ENCODE measurements at regions not wholly inside any gene's neighbourhood (a gene's known extent, or its start where the extent isn't known, plus 50 kb on each side); places are given as distances from the start of the nearest gene placed in this dataset.

DNA sequence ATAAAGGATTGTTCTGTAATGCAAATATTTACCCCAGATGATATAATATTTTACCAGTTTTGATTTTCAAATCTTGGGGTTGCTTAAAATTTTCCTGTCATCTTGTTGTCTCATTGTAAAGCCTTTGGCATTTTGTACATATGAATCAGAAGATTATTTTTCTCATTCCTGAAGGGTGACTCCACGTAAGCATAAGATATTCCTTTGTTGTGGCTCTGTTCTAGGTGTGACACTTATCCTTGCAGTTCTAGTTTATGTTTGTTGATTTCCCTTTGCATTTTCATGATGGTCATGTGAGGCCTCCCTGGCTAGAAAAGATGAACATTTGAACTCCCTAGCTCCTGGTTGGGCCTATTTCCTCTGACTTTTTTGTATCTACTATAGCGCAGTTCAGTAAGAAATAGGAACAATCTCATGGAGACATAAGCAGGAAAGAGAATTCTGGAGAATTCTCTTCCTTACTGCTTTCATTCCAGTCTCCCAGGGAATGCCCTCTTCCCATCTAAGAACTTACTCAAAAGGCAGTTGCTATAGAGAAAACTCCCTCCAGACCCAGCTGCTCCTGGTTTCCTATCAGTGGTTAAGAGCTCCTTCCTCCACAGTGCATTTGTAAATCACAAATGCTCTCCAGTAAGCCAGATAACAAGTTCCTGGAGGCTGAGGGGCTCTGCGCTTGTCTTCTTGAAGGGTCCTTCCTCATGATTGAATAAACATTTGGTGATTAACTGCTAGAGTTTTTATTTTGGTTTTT lies 124.7 kb downstream of the WNT5A start:
- H3K9ac ChIP-seq (ENCODE audit: insufficient read length) = no peak overlapping the region
- no peak overlapping the region for H3K27ac ChIP-seq
- H3K9me3 ChIP-seq (ENCODE audit: low read depth, low read length) = no peaks in the 10 kb centered on the region
- DNase-seq (ENCODE audit: low read depth, low spot score) = no peak
- no peaks in the 10 kb centered on the region for H3K36me3 ChIP-seq (ENCODE audit: insufficient read depth, low read length)
- no peak for TF ChIP-seq POLR2AphosphoS5 (IDR thresholded peaks at IDR 0.05; ENCODE audit: borderline replicate concordance, low read depth, low read length)
- no peak for TF ChIP-seq FOXP2 (optimal IDR thresholded peaks at IDR 0.05; ENCODE audit: control extremely low read depth, extremely low read length, insufficient read depth)
- no peak for TF ChIP-seq EZH2 (IDR thresholded peaks at IDR 0.05)
- no peak overlapping the region for H3K4me3 ChIP-seq

DNA sequence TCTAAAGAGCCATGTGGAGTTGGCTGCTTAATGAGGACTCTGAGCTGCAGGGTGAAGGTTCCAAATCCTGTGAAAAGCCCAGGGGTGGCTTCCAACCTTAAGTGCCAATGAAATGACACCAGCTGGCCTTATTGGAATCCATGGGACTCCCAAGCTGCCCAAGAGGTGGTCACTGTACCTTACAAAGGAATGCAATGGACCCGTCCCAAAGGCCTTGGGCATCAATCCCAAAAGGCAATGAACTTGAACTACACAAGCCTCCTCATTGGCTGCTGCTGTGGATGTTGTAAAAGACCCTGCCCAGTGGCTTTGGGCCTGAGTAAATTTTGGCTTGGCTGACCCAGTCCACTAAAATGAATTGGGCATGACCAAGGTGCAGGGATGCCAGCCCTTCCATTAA lies 129.3 kb downstream of the WNT5A start:
- no peak for TF ChIP-seq POLR2AphosphoS5 (IDR thresholded peaks at IDR 0.05; ENCODE audit: borderline replicate concordance, low read depth, low read length)
- TF ChIP-seq FOXP2 (optimal IDR thresholded peaks at IDR 0.05; ENCODE audit: control extremely low read depth, extremely low read length, insufficient read depth) = no peak
- no peak for TF ChIP-seq EZH2 (IDR thresholded peaks at IDR 0.05)
- Histone ChIP-seq H3K36me3 (ENCODE audit: insufficient read depth, low read length) (no peaks in the 10 kb centered on the region), H3K9me3 (ENCODE audit: low read depth, low read length) (no peaks in the 10 kb centered on the region), H3K9ac (ENCODE audit: insufficient read length) (no peak overlapping the region), H3K27ac (no peak overlapping the region), H3K4me3 (no peak overlapping the region)
- DNase-seq (ENCODE audit: low read depth, low spot score) = no peak

DNA sequence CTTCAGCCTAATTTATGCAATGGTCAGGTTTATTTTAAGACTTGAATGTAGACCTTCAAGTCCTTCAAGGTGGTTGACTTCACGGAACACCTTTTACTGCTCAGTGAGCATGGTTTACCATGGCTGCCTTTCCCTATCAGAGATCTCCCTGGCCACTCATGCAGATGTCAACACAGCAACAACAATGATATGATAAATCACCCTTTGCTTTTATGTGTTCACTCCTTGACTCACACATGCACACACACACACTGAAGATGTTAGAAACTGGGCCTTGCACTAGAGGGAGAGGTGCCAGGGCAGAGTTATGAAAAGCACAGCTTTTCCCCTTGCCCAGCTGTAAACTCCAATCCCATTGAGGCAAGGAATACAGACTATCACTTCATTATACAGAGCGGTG lies 134.4 kb downstream of the WNT5A start:
- no peak overlapping the region for H3K27ac ChIP-seq
- H3K9me3 ChIP-seq (ENCODE audit: low read depth, low read length) = no peaks in the 10 kb centered on the region
- TF ChIP-seq FOXP2 (optimal IDR thresholded peaks at IDR 0.05; ENCODE audit: control extremely low read depth, extremely low read length, insufficient read depth) (no peak), POLR2AphosphoS5 (IDR thresholded peaks at IDR 0.05; ENCODE audit: borderline replicate concordance, low read depth, low read length) (no peak), EZH2 (IDR thresholded peaks at IDR 0.05) (no peak)
- H3K9ac ChIP-seq (ENCODE audit: insufficient read length) = no peak overlapping the region
- no peak overlapping the region for H3K4me3 ChIP-seq
- H3K36me3 ChIP-seq (ENCODE audit: insufficient read depth, low read length) = no peaks in the 10 kb centered on the region
- no peak for DNase-seq (ENCODE audit: low read depth, low spot score)

DNA sequence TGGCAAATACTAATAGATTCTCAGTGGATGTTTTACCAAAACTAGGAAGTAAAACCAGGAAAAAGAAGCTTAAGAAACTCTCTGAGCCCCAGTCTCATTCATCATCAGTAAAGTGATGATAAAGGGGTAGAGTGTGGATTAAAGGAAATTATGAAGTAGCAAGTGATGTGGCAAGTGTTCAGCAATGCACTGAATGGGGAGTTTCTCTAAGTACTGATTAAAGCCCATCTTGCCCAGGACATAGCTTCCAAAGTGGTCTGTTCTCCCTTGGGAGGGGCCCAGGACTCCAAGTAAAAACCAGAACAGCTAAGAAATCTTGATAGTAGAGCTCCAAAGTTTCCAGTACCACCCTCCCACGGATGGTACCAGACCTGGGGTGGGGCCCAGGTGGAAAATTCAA lies 137.3 kb downstream of the WNT5A start:
- Histone ChIP-seq H3K36me3 (ENCODE audit: insufficient read depth, low read length) (no peaks in the 10 kb centered on the region), H3K27ac (no peak overlapping the region), H3K9me3 (ENCODE audit: low read depth, low read length) (no peaks in the 10 kb centered on the region), H3K9ac (ENCODE audit: insufficient read length) (no peak overlapping the region), H3K4me3 (no peak overlapping the region)
- TF ChIP-seq POLR2AphosphoS5 (IDR thresholded peaks at IDR 0.05; ENCODE audit: borderline replicate concordance, low read depth, low read length) (no peak), FOXP2 (optimal IDR thresholded peaks at IDR 0.05; ENCODE audit: control extremely low read depth, extremely low read length, insufficient read depth) (no peak), EZH2 (IDR thresholded peaks at IDR 0.05) (no peak)
- DNase-seq (ENCODE audit: low read depth, low spot score) = no peak

DNA sequence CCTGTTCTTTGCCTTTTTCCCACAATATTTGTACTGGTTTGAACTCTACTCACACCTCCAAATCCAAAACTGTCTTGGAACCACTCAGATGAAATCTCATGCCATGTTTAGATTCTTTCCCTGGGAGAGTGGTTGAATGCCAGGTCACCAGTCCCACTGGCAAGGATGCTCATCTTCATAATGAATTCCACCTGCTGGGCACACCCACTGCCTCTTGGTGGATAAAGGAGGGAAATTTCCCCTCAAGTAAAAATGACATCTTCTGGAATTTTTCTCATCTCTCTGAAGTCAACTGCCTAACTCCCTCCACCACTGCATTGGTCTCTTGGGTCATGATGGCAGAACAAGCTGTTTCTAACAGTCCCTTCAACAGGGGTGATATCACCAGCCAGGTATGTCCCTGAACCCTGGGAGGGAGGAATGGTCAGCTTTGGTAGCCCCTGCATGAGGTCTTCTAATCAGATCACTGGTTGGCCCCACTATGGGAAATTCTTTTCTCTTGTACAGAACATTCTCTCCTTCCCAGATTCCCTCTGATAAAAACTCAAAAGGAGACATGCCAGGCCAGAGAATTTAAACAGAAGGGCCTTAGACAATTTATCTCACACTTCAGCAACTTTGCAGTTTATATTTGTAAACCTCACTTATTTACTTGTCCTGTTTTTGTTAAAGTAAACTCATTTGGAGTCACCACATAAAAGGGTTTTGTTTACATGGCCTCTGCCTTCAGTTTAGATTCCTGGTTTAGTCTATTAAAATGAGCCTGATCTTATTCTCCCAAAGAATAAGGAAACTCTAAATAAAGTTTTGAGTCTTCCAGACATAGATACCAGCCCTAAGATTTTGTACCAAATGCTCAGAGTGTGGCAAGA lies 143.4 kb downstream of the WNT5A start:
- TF ChIP-seq FOXP2 (optimal IDR thresholded peaks at IDR 0.05; ENCODE audit: control extremely low read depth, extremely low read length, insufficient read depth) (no peak), EZH2 (IDR thresholded peaks at IDR 0.05) (no peak), POLR2AphosphoS5 (IDR thresholded peaks at IDR 0.05; ENCODE audit: borderline replicate concordance, low read depth, low read length) (no peak)
- no peak overlapping the region for H3K27ac ChIP-seq
- H3K9ac ChIP-seq (ENCODE audit: insufficient read length) = no peak overlapping the region
- no peak for DNase-seq (ENCODE audit: low read depth, low spot score)
- no peaks in the 10 kb centered on the region for H3K9me3 ChIP-seq (ENCODE audit: low read depth, low read length)
- no peak overlapping the region for H3K4me3 ChIP-seq
- H3K36me3 ChIP-seq (ENCODE audit: insufficient read depth, low read length) = no peaks in the 10 kb centered on the region

DNA sequence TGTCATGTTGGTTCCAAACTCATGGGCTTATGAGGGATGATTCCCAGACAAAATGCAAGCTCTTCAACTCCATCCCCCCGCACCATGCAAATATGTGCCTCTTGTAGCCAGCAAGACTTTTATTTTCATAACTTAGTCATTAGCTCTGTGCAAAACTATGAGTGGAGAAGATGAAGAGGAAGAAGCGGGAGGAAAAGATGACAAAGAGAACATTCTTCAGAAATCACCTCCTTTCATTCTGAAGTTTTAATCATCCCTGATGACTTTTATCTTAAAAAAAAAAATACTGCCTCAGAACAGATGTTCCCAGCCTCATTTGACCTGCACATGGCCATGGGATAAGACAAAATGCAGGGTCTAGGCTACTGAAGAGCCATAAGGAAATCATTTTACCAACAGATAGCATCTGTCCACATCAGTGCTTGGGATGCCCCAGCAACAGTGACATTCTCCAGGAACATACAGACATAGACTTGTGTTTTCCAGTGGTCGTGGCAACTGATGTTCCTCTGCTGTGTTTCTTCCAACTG lies 145.5 kb downstream of the WNT5A start:
- Histone ChIP-seq H3K4me3 (no peak overlapping the region), H3K36me3 (ENCODE audit: insufficient read depth, low read length) (no peaks in the 10 kb centered on the region), H3K9me3 (ENCODE audit: low read depth, low read length) (no peaks in the 10 kb centered on the region), H3K27ac (no peak overlapping the region), H3K9ac (ENCODE audit: insufficient read length) (no peak overlapping the region)
- TF ChIP-seq POLR2AphosphoS5 (IDR thresholded peaks at IDR 0.05; ENCODE audit: borderline replicate concordance, low read depth, low read length) (no peak), FOXP2 (optimal IDR thresholded peaks at IDR 0.05; ENCODE audit: control extremely low read depth, extremely low read length, insufficient read depth) (no peak), EZH2 (IDR thresholded peaks at IDR 0.05) (no peak)
- no peak for DNase-seq (ENCODE audit: low read depth, low spot score)

DNA sequence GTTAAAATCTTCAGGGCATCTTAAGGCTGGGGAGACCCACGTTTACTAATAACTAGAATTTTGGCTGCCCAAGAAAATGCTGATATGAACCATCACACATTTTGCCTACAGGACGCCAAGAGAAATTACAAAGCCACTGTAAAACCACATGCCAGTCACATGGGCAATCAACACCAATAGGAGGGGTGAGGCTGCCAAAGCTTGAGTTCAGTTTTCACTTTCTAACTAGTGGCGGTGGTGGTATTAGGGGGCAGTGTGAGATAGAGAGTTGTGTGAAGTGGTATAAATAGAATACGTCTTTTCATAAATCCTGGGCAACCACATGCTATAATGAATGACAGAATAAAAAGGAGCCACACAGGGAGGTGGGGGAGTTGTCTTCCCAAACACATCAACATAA lies 147.3 kb downstream of the WNT5A start:
- no peak overlapping the region for H3K9ac ChIP-seq (ENCODE audit: insufficient read length)
- DNase-seq (ENCODE audit: low read depth, low spot score) = no peak
- H3K27ac ChIP-seq = no peak overlapping the region
- no peaks in the 10 kb centered on the region for H3K9me3 ChIP-seq (ENCODE audit: low read depth, low read length)
- TF ChIP-seq FOXP2 (optimal IDR thresholded peaks at IDR 0.05; ENCODE audit: control extremely low read depth, extremely low read length, insufficient read depth) (no peak), POLR2AphosphoS5 (IDR thresholded peaks at IDR 0.05; ENCODE audit: borderline replicate concordance, low read depth, low read length) (no peak)
- no peaks in the 10 kb centered on the region for H3K36me3 ChIP-seq (ENCODE audit: insufficient read depth, low read length)
- no peak overlapping the region for H3K4me3 ChIP-seq

DNA sequence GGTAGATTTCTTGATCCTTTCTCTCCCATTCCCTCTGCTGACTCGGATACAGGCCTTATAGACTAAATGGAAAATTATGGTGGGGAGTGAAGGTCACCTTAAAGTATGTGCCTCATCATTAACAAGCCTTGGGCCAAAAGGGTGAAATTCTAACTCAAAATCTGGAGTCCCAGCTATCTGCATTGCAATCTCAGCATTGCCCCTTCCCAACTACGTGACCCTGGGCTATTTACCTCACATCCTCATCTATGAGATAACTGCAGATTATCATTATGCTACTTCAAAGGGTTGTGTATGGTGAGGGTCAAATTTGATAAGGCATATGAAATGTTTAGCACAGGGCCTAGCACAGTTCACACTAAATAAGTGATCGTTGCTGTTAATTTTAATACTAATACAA lies 147.7 kb downstream of the WNT5A start:
- Histone ChIP-seq H3K27ac (no peak overlapping the region), H3K4me3 (no peak overlapping the region), H3K36me3 (ENCODE audit: insufficient read depth, low read length) (no peaks in the 10 kb centered on the region), H3K9ac (ENCODE audit: insufficient read length) (no peak overlapping the region), H3K9me3 (ENCODE audit: low read depth, low read length) (no peaks in the 10 kb centered on the region)
- DNase-seq (ENCODE audit: low read depth, low spot score) = no peak
- no peak for TF ChIP-seq FOXP2 (optimal IDR thresholded peaks at IDR 0.05; ENCODE audit: control extremely low read depth, extremely low read length, insufficient read depth)
- no peak for TF ChIP-seq EZH2 (IDR thresholded peaks at IDR 0.05)
- no peak for TF ChIP-seq POLR2AphosphoS5 (IDR thresholded peaks at IDR 0.05; ENCODE audit: borderline replicate concordance, low read depth, low read length)

Measured in SK-N-MC (cell line).